HepG2 (cell line): ENCODE measurements at regions not wholly inside any gene's neighbourhood (a gene's known extent, or its start where the extent isn't known, plus 50 kb on each side); places are given as distances from the start of the nearest gene placed in this dataset.

Experiments
- ATAC-seq: fragments of 200-7000 bp; cut with Tn5 transposase; 3 replicates; pipeline ENCODE4 v1.9.1; 2020; ENCODE audit warnings: mild to moderate bottlenecking, moderate library complexity
- BruUV-seq: library from RNA; stranded (reverse); fragments of 400-500 nt; replicated peaks from 2 replicates; lab custom pipeline; 2021; lab: Mats Ljungman, UMichigan
- CTCF ChIA-PET: fragments of 300-600 bp; formaldehyde crosslinking; extraction: SDS; loops from one replicate; lab custom pipeline; 2021; ENCODE audit warnings: low total read pairs, inconsistent platforms, low intra/inter-chr PET ratio; lab: Yijun Ruan, JAX
- POLR2A ChIA-PET: fragments of 350-600 bp; sonication (Branson Sonifier 250); formaldehyde crosslinking; loops from one replicate; lab custom pipeline; 2020; ENCODE audit warnings: antibody characterized with exemption, inconsistent platforms; lab: Yijun Ruan, JAX
- DNase-seq: peaks from one replicate; pipeline ENCODE4 v3.0.0-alpha.2; 2015; ENCODE audit warnings: low spot score
- FAIRE-seq: peaks from 3 replicates; lab custom pipeline; 2011; peaks lifted over from hg19 to GRCh38; lab: Jason Lieb, UNC
- H2AFZ ChIP-seq: one replicate; pipeline ENCODE4 v1.6.1; 2011; ENCODE audit warnings: low read length, inconsistent platforms
- H3K27ac ChIP-seq: fragments of 300-600 bp; 3 replicates; pipeline ENCODE4 v1.8.0; 2011; ENCODE audit warnings: mixed run types, mild to moderate bottlenecking, mixed read lengths, low read length, inconsistent platforms; ENCODE audit not compliant: insufficient read depth; ENCODE audit errors: extremely low read length
- H3K27me3 ChIP-seq, 2 experiments: fragments of 200-600 bp in 1 of 2; 2 replicates in 1 of 2; 3 replicates in 1 of 2; pipeline versions ENCODE4 v1.6.0 to v1.8.0; 2011; ENCODE audit warnings: low read length in 2 of 2, mild to moderate bottlenecking in 2 of 2, moderate library complexity in 2 of 2, inconsistent platforms in 1 of 2; ENCODE audit not compliant: insufficient read depth in 2 of 2, control insufficient read depth in 1 of 2
- H3K36me3 ChIP-seq, 2 experiments: fragments of 200-600 bp in 1 of 2; replicated peaks in 1 of 2; 2 replicates in 1 of 2; 3 replicates in 1 of 2; pipeline versions ENCODE4 v1.5.1 to v1.8.0; 2011; ENCODE audit warnings: low read length in 2 of 2, inconsistent platforms in 1 of 2; ENCODE audit not compliant: insufficient read depth in 2 of 2, control insufficient read depth in 1 of 2
- H3K4me1 ChIP-seq: 2 replicates; pipeline ENCODE4 v1.5.1; 2012; ENCODE audit warnings: low read length, inconsistent platforms; ENCODE audit not compliant: insufficient read depth
- H3K4me2 ChIP-seq: 2 replicates; pipeline ENCODE4 v1.6.0; 2011; ENCODE audit warnings: low read depth, low read length, inconsistent platforms
- H3K4me3 ChIP-seq, 3 experiments: fragments of 200-600 bp in 1 of 3; sonication (generic), shearing (Covaris generic) in 1 of 3; replicated peaks in 1 of 3; 2 replicates each; pipeline ENCODE4 v1.5.1; 2011 to 2016; ENCODE audit warnings: low read length in 3 of 3, inconsistent platforms in 2 of 3, low read depth in 2 of 3, mild to moderate bottlenecking in 2 of 3, control low read depth in 1 of 3, mixed read lengths in 1 of 3; ENCODE audit not compliant: insufficient read depth in 1 of 3
- H3K79me2 ChIP-seq: one replicate; pipeline ENCODE4 v1.6.1; 2011; ENCODE audit warnings: low read length, inconsistent platforms; ENCODE audit not compliant: insufficient read depth
- H3K9ac ChIP-seq: 2 replicates; pipeline ENCODE4 v1.6.0; 2011; ENCODE audit warnings: mild to moderate bottlenecking, low read depth, low read length, inconsistent platforms; ENCODE audit not compliant: insufficient read depth
- H3K9me3 ChIP-seq: 2 replicates; pipeline ENCODE4 v1.5.1; 2012; ENCODE audit warnings: mild to moderate bottlenecking, low read length
- H4K20me1 ChIP-seq: 2 replicates; pipeline ENCODE4 v1.6.0; 2011; ENCODE audit warnings: inconsistent platforms, mild to moderate bottlenecking, low read length, moderate library complexity; ENCODE audit not compliant: insufficient read depth
- ETS1 ChIP-seq: sonication (generic); formaldehyde crosslinking; IDR thresholded peaks from 2 replicates; pipeline ENCODE4 v1.4.0; 2020; ENCODE audit warnings: missing genetic modification reagents
- KDM3A ChIP-seq: IDR thresholded peaks from 2 replicates; pipeline ENCODE4 v1.6.1; 2018; ENCODE audit warnings: low read depth, missing compliant biosample characterization
- PRDM15 ChIP-seq: sonication (generic); formaldehyde crosslinking; IDR thresholded peaks from 2 replicates; pipeline ENCODE4 v1.4.0; 2020; ENCODE audit warnings: missing genetic modification reagents
- ZBTB20 ChIP-seq: sonication (generic); formaldehyde crosslinking; IDR thresholded peaks from 2 replicates; pipeline ENCODE4 v1.8.1; 2023; ENCODE audit warnings: missing genetic modification reagents, low read depth, mild to moderate bottlenecking, borderline replicate concordance
- ZNF138 ChIP-seq: sonication (generic); formaldehyde crosslinking; IDR thresholded peaks from 2 replicates; pipeline ENCODE4 v1.5.0; 2020; ENCODE audit warnings: mild to moderate bottlenecking, low read depth, missing genetic modification reagents
- WGBS: methylation state at CpG from one replicate; pipeline ENCODE4 v1.1.6; 2017; ENCODE audit warnings: low lambda C conversion rate; 5-methylcytosine and 5-hydroxymethylcytosine counted together
- in situ Hi-C: cut with HindIII; loops from 2 replicates; pipeline ENCODE4 v1.10.0; 2017; ENCODE audit warnings: low pct_unique_long_range_greater_than_20kb; ENCODE audit not compliant: extremely low pct_ligation_motif_present
- intact Hi-C: fragments of 100-400 bp; cut with micrococcal nuclease; formaldehyde crosslinking; loops from one replicate; pipeline ENCODE4 v1.10.0; 2022; ENCODE audit not compliant: unreplicated experiment

- Histone ChIP-seq H3K36me3 (no peaks in the 10 kb centered on the region), H3K9me3 (no peaks in the 10 kb centered on the region), H3K4me3 (no peak overlapping the region), H3K27me3 (no peaks in the 10 kb centered on the region), H4K20me1 (no peaks in the 10 kb centered on the region), H3K79me2 (no peaks in the 10 kb centered on the region), H3K4me2 (no peak overlapping the region), H3K27ac (no peak overlapping the region), H2AFZ (no peak overlapping the region), H3K4me1 (no peaks in the 10 kb centered on the region), H3K9ac (no peak overlapping the region)
- DNase-seq (no peak), ATAC-seq (no peak), FAIRE-seq (no peak)
- WGBS: 100% methylated on average over 2 of the region's 2 CpGs
- ChIA-PET POLR2A (no interaction called here), CTCF (no interaction called here)
- in situ Hi-C loops: no loop called here
- BruUV-seq: no TSS peak
- intact Hi-C loops: no loop called here
- TF ChIP-seq PRDM15 (no peak), ZNF138 (no peak), ZBTB20 (CRISPR knock-in tag) (no peak), KDM3A (CRISPR knock-in tag) (no peak), ETS1 (CRISPR knock-in tag) (no peak)
Observed at GRCh38 chr14:71511152-71511551, 421.1 kb upstream of the RGS6 start.
